ENCODE measurements at regions not wholly inside any gene's neighbourhood (a gene's known extent, or its start where the extent isn't known, plus 50 kb on each side); places are given as distances from the start of the nearest gene placed in this dataset.

DNA sequence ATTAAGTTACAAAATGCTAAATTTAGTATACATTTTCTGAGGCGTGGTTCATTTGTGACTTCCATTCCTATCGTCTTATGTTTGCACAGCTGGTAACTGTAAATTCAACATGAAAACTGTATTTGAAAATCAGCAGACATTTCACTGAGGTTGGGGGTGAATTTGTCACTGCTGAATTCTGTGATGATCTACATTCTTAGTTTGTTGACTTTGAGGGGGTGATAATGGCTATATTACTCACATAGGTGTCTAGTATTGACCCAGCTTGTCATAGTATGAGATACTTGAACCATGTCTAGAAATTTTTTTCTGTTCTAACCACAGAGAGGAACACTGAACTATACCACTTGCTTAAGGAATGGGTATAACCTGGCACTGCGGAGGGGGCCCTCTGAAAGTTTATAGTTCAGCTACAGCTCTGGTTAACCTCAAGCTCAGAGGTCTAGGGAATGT is 313.3 kb downstream of the PIK3R1 start:
- no peak for TF ChIP-seq CTCF (IDR thresholded peaks at IDR 0.05; ENCODE audit: poor library complexity, severe bottlenecking)
- no peaks in the 10 kb centered on the region for H3K36me3 ChIP-seq (ENCODE audit: low read depth)
- peaks cover 6% of the 10 kb centered on the region for H3K9me3 ChIP-seq (ENCODE audit: severe bottlenecking)
- no peak for ATAC-seq (ENCODE audit: low read depth)
- peaks cover 5% of the 10 kb centered on the region for H3K4me1 ChIP-seq (ENCODE audit: insufficient read depth, poor library complexity, severe bottlenecking)
- H3K27me3 ChIP-seq (ENCODE audit: insufficient read depth, poor library complexity, severe bottlenecking), result no peaks in the 10 kb centered on the region
- no peak overlapping the region for H3K4me3 ChIP-seq (ENCODE audit: severe bottlenecking)
- no peak overlapping the region for H3K27ac ChIP-seq (ENCODE audit: poor library complexity, severe bottlenecking)
- DNase-seq (ENCODE audit: low spot score), result no peak

GRCh38 chr5:68529581-68529980 is 314.0 kb downstream of the PIK3R1 start:
- H3K36me3 ChIP-seq (ENCODE audit: low read depth), result no peaks in the 10 kb centered on the region
- H3K27me3 ChIP-seq (ENCODE audit: insufficient read depth, poor library complexity, severe bottlenecking), result no peaks in the 10 kb centered on the region
- H3K27ac ChIP-seq (ENCODE audit: poor library complexity, severe bottlenecking), result no peak overlapping the region
- ATAC-seq (ENCODE audit: low read depth) (no peak), DNase-seq (ENCODE audit: low spot score) (no peak)
- TF ChIP-seq CTCF (IDR thresholded peaks at IDR 0.05; ENCODE audit: poor library complexity, severe bottlenecking), result no peak
- H3K4me3 ChIP-seq (ENCODE audit: severe bottlenecking), result no peak overlapping the region
- H3K4me1 ChIP-seq (ENCODE audit: insufficient read depth, poor library complexity, severe bottlenecking), result peaks cover 5% of the 10 kb centered on the region
- peaks cover 6% of the 10 kb centered on the region for H3K9me3 ChIP-seq (ENCODE audit: severe bottlenecking)

DNA sequence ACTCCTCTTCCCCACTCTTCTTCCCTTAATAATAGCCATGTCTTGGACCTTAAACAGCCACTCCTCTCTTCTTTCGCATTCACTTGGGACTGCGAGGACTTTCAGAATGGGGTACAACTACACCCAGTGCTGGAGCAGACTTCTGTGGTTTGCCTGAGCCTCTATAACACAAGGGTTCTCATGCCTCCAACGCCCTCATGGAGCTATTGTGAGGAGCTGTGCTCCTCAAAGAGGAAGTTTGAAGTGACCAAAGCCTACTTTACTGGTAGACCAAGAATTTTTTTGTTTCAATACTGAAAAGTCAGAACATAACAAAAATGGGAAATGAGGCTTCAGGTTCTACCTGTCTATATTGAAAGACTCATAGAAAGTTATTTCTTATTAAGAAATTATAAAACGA is 316.4 kb downstream of the PIK3R1 start:
- Histone ChIP-seq H3K4me1 (ENCODE audit: insufficient read depth, poor library complexity, severe bottlenecking) (peaks cover 5% of the 10 kb centered on the region), H3K4me3 (ENCODE audit: severe bottlenecking) (no peak overlapping the region), H3K27ac (ENCODE audit: poor library complexity, severe bottlenecking) (no peak overlapping the region), H3K9me3 (ENCODE audit: severe bottlenecking) (peaks cover 6% of the 10 kb centered on the region), H3K36me3 (ENCODE audit: low read depth) (no peaks in the 10 kb centered on the region), H3K27me3 (ENCODE audit: insufficient read depth, poor library complexity, severe bottlenecking) (no peaks in the 10 kb centered on the region)
- no peak for ATAC-seq (ENCODE audit: low read depth)
- no peak for TF ChIP-seq CTCF (IDR thresholded peaks at IDR 0.05; ENCODE audit: poor library complexity, severe bottlenecking)
- no peak for DNase-seq (ENCODE audit: low spot score)

- TF ChIP-seq CTCF (IDR thresholded peaks at IDR 0.05; ENCODE audit: poor library complexity, severe bottlenecking), result no peak
- Histone ChIP-seq H3K4me3 (ENCODE audit: severe bottlenecking) (no peak overlapping the region), H3K4me1 (ENCODE audit: insufficient read depth, poor library complexity, severe bottlenecking) (peaks cover 5% of the 10 kb centered on the region), H3K9me3 (ENCODE audit: severe bottlenecking) (peaks cover 2% of the 10 kb centered on the region), H3K36me3 (ENCODE audit: low read depth) (no peaks in the 10 kb centered on the region), H3K27ac (ENCODE audit: poor library complexity, severe bottlenecking) (no peak overlapping the region), H3K27me3 (ENCODE audit: insufficient read depth, poor library complexity, severe bottlenecking) (no peaks in the 10 kb centered on the region)
- ATAC-seq (ENCODE audit: low read depth) (no peak), DNase-seq (ENCODE audit: low spot score) (no peak)
These were observed 317.5 kb downstream of the PIK3R1 start for GRCh38 chr5:68533051-68533450.

- no peaks in the 10 kb centered on the region for H3K36me3 ChIP-seq (ENCODE audit: low read depth)
- peaks cover 2% of the 10 kb centered on the region for H3K9me3 ChIP-seq (ENCODE audit: severe bottlenecking)
- no peak for TF ChIP-seq CTCF (IDR thresholded peaks at IDR 0.05; ENCODE audit: poor library complexity, severe bottlenecking)
- no peak overlapping the region for H3K27ac ChIP-seq (ENCODE audit: poor library complexity, severe bottlenecking)
- ATAC-seq (ENCODE audit: low read depth) (no peak), DNase-seq (ENCODE audit: low spot score) (no peak)
- H3K27me3 ChIP-seq (ENCODE audit: insufficient read depth, poor library complexity, severe bottlenecking), result no peaks in the 10 kb centered on the region
- H3K4me3 ChIP-seq (ENCODE audit: severe bottlenecking), result no peak overlapping the region
- H3K4me1 ChIP-seq (ENCODE audit: insufficient read depth, poor library complexity, severe bottlenecking), result peaks cover 5% of the 10 kb centered on the region
These were observed 318.1 kb downstream of the PIK3R1 start for GRCh38 chr5:68533571-68534084.
